A673 (cell line): ENCODE measurements at regions not wholly inside any gene's neighbourhood (a gene's known extent, or its start where the extent isn't known, plus 50 kb on each side); places are given as distances from the start of the nearest gene placed in this dataset.

Experiments
- CTCF ChIP-seq: fragments of 300-800, 200-600 bp; sonication (generic); conservative IDR thresholded peaks from 2 replicates; pipeline ENCODE4 v1.5.1; 2017; ENCODE audit warnings: low read depth, mild to moderate bottlenecking, antibody characterized with exemption, low read length, moderate library complexity, mixed read lengths
- EZH2 ChIP-seq: fragments of 200-600 bp; sonication (generic); IDR thresholded peaks from 2 replicates; pipeline ENCODE4 v1.6.1; 2017; ENCODE audit warnings: borderline replicate concordance, low read depth, mild to moderate bottlenecking, mixed read lengths, antibody characterized with exemption, low read length; ENCODE audit not compliant: poor library complexity, severe bottlenecking

GRCh38 chr4:65195666-65196065 lies 474.6 kb downstream of the EPHA5 start:
- TF ChIP-seq CTCF (no peak), EZH2 (no peak)
